Subcutaneous abdominal adipose tissue (tissue), 5 donors: ENCODE measurements at regions not wholly inside any gene's neighbourhood (a gene's known extent, or its start where the extent isn't known, plus 50 kb on each side); places are given as distances from the start of the nearest gene placed in this dataset.

ENCODE experiments used
- H3K27ac ChIP-seq: one replicate; pipeline ENCODE4 v1.7.0; 2013; ENCODE audit warnings: low read depth, mild to moderate bottlenecking, inconsistent platforms, low read length, moderate library complexity
- H3K27me3 ChIP-seq, 5 donors: one replicate each; pipeline ENCODE4 v1.7.0; 2013; ENCODE audit warnings: low read length in 5 of 5, inconsistent platforms in 1 of 5; ENCODE audit not compliant: control insufficient read depth in 5 of 5, insufficient read depth in 4 of 5
- H3K36me3 ChIP-seq, 5 donors: one replicate each; pipeline ENCODE4 v1.7.0; 2013; ENCODE audit warnings: low read length in 5 of 5; ENCODE audit not compliant: control insufficient read depth in 5 of 5, insufficient read depth in 5 of 5
- H3K4me1 ChIP-seq, 5 donors: one replicate each; pipeline ENCODE4 v1.7.0; 2013; ENCODE audit warnings: low read length in 5 of 5, mild to moderate bottlenecking in 3 of 5, moderate library complexity in 1 of 5; ENCODE audit not compliant: control insufficient read depth in 5 of 5, insufficient read depth in 5 of 5
- H3K4me3 ChIP-seq, 5 donors: one replicate each; pipeline ENCODE4 v1.7.0; 2013; ENCODE audit warnings: low read length in 5 of 5, low read depth in 1 of 5
- H3K9ac ChIP-seq, 5 donors: one replicate each; pipeline ENCODE4 v1.7.0; 2013; ENCODE audit warnings: low read length in 5 of 5, mild to moderate bottlenecking in 4 of 5, moderate library complexity in 3 of 5
- H3K9me3 ChIP-seq, 5 donors: one replicate each; pipeline ENCODE4 v1.7.0; 2013; ENCODE audit warnings: low read length in 5 of 5; ENCODE audit not compliant: control insufficient read depth in 5 of 5
- donor health status: healthy.
- donor health status: healthy.
- donor health status: healthy.
- donor health status: healthy.
- donor health status: healthy.

DNA sequence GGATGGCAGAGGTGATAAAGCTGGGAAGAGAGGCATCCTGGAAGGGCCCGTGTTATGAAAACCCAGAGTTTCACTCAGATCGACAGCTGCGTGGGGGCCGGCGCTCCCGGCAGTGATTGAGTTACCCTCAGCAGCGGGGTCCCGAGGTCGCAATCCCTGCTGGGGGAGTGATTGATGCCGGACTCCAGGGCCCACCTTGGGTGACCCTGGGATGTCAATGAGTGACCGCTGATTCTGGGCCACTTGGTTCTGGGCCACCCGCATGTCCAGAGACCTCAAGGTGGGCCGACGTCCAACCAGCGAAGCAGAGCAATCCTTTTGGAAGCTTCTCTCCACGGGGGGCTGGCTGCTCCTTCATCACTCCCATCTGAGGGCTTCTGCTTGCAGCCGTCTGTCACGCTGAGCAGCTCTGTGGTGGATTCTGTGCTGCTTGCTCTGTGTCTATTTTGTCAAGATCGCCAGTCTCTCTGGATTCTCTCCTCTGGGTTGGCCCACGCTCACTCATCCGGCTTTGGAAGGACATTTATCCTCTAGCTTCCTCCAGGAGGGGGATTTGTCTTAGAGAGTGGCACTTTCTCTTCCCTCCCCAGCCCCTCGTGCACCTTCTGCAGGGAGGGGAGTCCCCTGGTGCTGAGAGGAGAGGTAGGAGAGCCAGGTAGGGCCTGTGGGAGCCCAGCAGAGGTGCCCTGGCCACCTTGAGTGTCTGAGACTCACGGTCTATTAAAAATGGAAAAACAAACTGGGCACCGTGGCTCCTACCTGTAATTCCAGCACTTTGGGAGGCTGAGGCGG, 110.9 kb upstream of the C1orf174 start:
- no peaks in the 10 kb centered on the region for H3K36me3 ChIP-seq
- H3K27ac ChIP-seq = no peak overlapping the region
- H3K9ac ChIP-seq = no peak overlapping the region
- H3K4me1 ChIP-seq = no peaks in the 10 kb centered on the region
- H3K27me3 ChIP-seq = peaks cover 0 to 5% (median 0%) of the 10 kb centered on the region in 5 donors
- no peak overlapping the region for H3K4me3 ChIP-seq
- H3K9me3 ChIP-seq = peaks cover 0 to 18% (median 8%) of the 10 kb centered on the region in 5 donors

DNA sequence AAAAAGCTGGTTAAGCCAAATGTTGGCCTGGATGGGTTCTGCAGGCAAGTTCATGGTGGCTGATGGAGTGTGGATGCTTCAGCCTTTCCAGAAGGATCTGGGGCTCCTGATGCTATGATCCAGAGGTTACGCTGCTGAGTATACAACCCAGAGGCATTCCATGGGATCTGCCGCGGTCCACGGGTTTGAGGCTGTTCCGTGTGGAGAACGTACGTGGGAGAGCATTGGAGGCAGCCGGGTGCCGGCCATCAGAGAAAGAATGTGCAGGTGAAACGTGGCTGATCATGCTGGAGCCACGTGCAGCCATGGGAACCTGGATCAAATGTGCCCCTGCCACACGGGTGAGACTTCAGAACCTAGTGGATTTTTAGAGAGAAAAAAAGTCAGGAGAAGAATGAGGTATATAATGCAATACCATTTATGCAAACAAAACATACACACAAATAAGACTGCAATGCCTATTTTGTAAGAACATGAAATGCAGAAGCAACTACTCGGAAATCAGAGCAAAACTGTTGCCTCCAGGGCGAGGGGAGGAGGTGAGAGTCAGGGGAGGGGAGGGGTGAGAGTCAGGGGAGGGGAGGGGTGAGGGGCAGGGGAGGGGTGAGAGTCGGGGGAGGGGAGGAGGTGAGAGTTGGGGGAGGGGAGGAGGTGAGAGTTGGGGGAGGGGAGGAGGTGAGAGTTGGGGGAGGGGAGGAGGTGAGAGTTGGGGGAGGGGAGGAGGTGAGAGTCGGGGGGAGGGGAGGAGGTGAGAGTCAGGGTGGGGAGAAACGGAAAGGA, 116.5 kb upstream of the C1orf174 start:
- Histone ChIP-seq H3K36me3 (no peaks in the 10 kb centered on the region), H3K4me3 (no peak overlapping the region)

DNA sequence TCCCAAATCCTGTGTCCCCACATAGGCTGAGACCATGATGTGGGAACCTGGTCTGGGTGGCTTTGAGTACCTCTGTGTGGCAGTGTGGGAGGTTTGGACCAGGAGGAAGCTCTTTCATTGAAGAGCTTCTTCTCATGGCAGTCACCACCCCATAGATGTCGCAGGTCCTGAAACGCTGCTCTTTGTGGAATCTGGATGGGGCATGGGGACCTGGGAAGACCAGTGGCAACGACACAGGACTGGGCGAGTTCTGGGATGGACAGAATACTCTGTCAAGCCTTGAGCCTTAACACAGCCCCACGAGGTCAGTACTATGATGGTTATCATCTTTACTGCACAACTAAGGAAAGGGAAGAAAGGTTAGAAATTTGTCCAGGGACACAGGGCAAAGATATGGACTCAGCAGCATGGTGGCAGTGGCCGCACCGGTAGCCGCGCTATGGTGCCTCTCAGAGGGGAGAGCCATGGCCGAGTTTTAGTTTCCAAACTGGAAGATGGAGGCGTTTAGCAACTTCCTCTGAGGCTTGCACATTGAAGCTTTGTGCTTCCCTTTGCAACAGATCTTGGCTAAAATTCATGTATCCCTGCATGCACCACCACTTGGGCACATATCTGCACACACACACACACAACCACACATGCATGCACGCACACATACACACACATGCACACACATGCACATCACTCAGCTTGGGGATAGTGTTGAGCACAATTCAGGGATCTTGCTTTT, 117.7 kb upstream of the C1orf174 start:
- no peak overlapping the region for H3K4me3 ChIP-seq
- no peak overlapping the region for H3K27ac ChIP-seq
- no peaks in the 10 kb centered on the region for H3K4me1 ChIP-seq
- peaks cover 0 to 18% (median 10%) of the 10 kb centered on the region in 5 donors for H3K27me3 ChIP-seq
- no peaks in the 10 kb centered on the region for H3K36me3 ChIP-seq
- peaks cover 0 to 3% (median 0%) of the 10 kb centered on the region in 5 donors for H3K9me3 ChIP-seq
- no peak overlapping the region for H3K9ac ChIP-seq

More for the DNA sequence above, 116.5 kb upstream of the C1orf174 start:
- H3K9me3 ChIP-seq = peaks cover 0 to 3% (median 0%) of the 10 kb centered on the region in 5 donors
- H3K27me3 ChIP-seq = peaks cover 0 to 17% (median 8%) of the 10 kb centered on the region in 5 donors
- no peak overlapping the region for H3K9ac ChIP-seq
- H3K4me1 ChIP-seq = no peaks in the 10 kb centered on the region
- no peak overlapping the region for H3K27ac ChIP-seq

DNA sequence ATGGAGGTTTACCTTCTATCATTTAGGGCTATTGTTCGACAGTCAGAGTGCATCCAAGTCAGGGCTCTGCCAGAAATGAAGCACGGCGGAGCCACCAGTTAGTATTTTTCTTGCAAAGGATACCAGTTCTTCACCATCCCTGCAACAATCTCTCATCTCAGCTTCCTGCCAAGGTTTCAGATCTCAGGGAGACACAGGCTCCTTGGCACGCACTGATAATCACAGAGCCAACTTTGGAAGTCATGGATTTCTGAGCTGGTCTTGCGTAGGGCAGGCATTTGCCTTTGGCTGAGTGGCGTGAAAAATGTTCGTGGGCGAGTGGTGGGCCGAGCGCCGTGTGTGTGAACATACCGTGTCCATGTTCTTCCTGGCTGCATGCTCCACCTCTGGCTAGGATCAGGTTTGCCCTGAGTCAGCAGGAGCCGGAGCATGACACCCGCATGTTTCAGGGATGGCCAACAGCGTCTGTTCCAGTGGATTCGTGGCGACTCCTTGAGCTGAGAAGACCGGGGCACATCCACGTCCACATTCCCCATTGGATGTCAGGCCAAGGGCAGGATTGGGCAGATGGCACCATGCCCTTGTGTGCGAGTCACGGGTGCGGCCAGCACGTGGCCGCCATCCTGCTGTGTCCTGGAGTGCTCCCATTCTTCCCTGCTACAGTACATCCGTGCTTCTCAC, 118.5 kb upstream of the C1orf174 start:
- Histone ChIP-seq H3K9ac (no peak overlapping the region), H3K9me3 (peaks cover 0 to 3% (median 0%) of the 10 kb centered on the region in 5 donors), H3K27ac (no peak overlapping the region), H3K36me3 (no peaks in the 10 kb centered on the region), H3K4me3 (no peak overlapping the region), H3K4me1 (no peaks in the 10 kb centered on the region), H3K27me3 (peaks cover 0 to 18% (median 10%) of the 10 kb centered on the region in 5 donors)

DNA sequence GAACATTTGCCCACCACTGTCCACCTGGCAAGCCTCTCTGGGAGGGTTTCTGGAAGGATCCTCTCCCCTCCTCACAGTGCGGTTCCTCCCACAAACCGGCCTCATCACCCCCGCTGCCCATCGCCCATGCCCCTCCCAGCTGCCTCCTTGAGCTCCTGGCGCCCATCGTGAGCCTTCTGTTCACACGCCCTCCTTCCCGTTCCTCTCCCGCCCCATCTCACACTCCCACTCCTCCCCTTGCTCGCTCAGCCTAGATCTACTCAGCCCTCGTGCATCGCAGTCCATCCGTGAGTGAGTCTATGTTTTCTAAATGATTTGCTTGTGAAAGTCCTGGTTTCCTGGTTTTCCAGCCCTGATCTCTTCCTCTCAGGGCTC, 119.1 kb upstream of the C1orf174 start:
- Histone ChIP-seq H3K27me3 (peaks cover 0 to 18% (median 10%) of the 10 kb centered on the region in 5 donors), H3K4me3 (no peak overlapping the region), H3K4me1 (no peaks in the 10 kb centered on the region)

DNA sequence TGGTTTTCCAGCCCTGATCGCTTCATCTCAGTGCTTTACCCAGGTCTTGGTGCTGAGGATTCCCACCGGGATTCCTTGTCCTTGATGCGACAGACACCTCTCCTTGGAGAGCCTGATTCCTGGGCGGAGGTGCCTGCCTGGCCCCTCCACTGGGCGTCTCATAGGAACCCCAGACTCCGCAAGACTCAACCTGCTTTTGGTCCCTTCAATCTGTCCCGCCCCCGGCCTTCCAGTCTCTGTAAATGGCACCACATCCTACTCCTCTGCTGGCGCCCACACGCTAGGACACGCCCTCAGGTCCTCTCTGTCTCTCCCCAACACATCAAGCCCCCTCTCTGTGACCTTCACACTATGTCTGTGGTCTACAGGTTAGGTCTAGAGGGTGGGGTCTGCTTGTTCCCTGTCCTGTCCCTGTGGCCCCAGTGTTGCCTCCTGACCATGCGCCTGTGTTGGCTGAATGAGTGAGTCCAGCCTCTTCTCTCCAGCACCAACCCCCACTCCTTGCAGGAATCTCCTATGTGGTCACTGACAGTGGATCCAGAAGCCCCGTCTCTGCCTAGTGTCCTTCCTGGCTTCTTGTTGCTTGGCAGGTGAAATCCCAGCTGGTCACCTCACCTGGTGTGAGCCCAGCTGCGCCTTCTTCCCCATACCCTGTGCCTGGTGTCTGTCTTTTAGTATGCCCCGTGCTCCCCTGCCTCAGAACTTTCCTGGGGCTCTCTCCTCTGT, 119.7 kb upstream of the C1orf174 start:
- H3K4me3 ChIP-seq = no peak overlapping the region
- no peak overlapping the region for H3K9ac ChIP-seq
- no peaks in the 10 kb centered on the region for H3K4me1 ChIP-seq
- peaks cover 0 to 5% (median 3%) of the 10 kb centered on the region in 5 donors for H3K9me3 ChIP-seq
- H3K36me3 ChIP-seq = no peaks in the 10 kb centered on the region
- H3K27me3 ChIP-seq = peaks cover 0 to 21% (median 11%) of the 10 kb centered on the region in 5 donors
- H3K27ac ChIP-seq = no peak overlapping the region

More for the DNA sequence above, 119.1 kb upstream of the C1orf174 start:
- Histone ChIP-seq H3K9me3 (peaks cover 0 to 3% (median 0%) of the 10 kb centered on the region in 5 donors), H3K36me3 (no peaks in the 10 kb centered on the region), H3K27ac (no peak overlapping the region), H3K9ac (no peak overlapping the region)

DNA sequence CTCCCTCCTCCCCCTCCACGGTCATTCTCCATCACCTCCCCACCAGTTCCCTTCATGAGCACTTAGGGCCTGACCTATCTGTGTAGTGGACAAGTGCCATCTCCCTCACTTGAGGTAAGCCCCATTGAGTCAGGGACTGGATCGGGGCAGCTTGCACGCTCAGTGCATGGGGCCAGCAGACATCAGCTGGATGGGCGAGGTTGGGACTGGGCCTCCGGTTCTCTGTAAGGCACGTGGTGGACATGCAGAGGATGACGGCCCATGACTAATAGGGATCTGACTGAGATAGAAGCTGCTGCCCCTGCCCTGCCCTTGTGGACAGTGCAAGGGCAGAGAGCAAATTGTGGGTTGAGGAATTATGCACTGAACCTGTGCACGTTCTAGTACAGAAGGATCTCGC, 120.4 kb upstream of the C1orf174 start:
- H3K27ac ChIP-seq = no peak overlapping the region
- H3K4me3 ChIP-seq = no peak overlapping the region
- H3K4me1 ChIP-seq = no peaks in the 10 kb centered on the region
- H3K9me3 ChIP-seq = peaks cover 0 to 5% (median 3%) of the 10 kb centered on the region in 5 donors
- peaks cover 0 to 21% (median 13%) of the 10 kb centered on the region in 5 donors for H3K27me3 ChIP-seq
- no peak overlapping the region for H3K9ac ChIP-seq
- no peaks in the 10 kb centered on the region for H3K36me3 ChIP-seq

DNA sequence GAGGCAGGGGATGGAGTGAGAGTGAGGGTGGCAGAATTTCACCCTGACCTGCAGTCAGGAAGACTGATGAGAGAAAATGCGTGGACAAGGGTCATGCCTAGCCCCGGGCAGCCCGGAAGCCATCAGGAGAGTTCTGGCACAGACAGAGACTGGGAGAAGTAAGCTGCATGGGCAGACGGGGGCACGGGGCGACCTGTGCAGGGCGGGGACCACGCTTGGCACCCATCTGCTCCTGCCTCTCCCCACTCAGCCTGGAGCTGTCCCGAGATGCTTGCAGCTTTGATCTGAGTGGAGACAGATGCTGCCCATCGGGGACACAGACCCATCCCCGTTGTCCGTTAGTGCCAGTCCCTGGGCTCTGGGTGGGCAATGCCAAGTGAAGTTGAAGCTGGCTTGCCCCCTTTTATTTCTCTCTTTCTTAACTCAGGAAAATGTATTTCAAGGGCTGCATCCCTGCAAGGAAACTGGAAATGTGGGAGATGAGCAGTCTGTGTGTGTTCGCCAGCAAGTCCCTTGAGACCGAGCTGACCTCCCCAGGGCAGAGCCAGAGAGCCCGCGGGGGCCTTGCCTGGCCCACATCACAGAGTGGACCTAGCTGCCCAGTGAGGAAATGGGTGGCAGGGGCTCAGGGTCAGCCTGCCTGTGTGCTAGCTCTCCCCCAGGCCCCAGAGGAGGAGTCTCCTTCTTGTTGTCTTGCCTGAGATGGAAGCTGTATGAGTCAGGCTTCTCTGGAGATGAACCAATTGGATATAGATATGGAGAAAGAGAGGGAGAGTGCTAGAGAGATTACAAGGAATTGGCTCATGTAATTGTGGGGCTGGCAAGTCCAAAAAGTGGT, 121.3 kb upstream of the C1orf174 start:
- no peak overlapping the region for H3K9ac ChIP-seq
- H3K27ac ChIP-seq = no peak overlapping the region
- no peaks in the 10 kb centered on the region for H3K36me3 ChIP-seq
- H3K4me1 ChIP-seq = no peaks in the 10 kb centered on the region
- H3K9me3 ChIP-seq = peaks cover 0 to 5% (median 3%) of the 10 kb centered on the region in 5 donors
- H3K27me3 ChIP-seq = peaks cover 0 to 21% (median 13%) of the 10 kb centered on the region in 5 donors
- no peak overlapping the region for H3K4me3 ChIP-seq
